HepG2 (cell line): ENCODE measurements at regions not wholly inside any gene's neighbourhood (a gene's known extent, or its start where the extent isn't known, plus 50 kb on each side); places are given as distances from the start of the nearest gene placed in this dataset.

ENCODE experiments used
- ATAC-seq: fragments of 200-7000 bp; cut with Tn5 transposase; 3 replicates; pipeline ENCODE4 v1.9.1; 2020; ENCODE audit warnings: mild to moderate bottlenecking, moderate library complexity
- BruUV-seq: library from RNA; stranded (reverse); fragments of 400-500 nt; replicated peaks from 2 replicates; lab custom pipeline; 2021; lab: Mats Ljungman, UMichigan
- CTCF ChIA-PET: fragments of 300-600 bp; formaldehyde crosslinking; extraction: SDS; loops from one replicate; lab custom pipeline; 2021; ENCODE audit warnings: low total read pairs, inconsistent platforms, low intra/inter-chr PET ratio; lab: Yijun Ruan, JAX
- POLR2A ChIA-PET: fragments of 350-600 bp; sonication (Branson Sonifier 250); formaldehyde crosslinking; loops from one replicate; lab custom pipeline; 2020; ENCODE audit warnings: antibody characterized with exemption, inconsistent platforms; lab: Yijun Ruan, JAX
- DNase-seq: peaks from one replicate; pipeline ENCODE4 v3.0.0-alpha.2; 2015; ENCODE audit warnings: low spot score
- FAIRE-seq: peaks from 3 replicates; lab custom pipeline; 2011; peaks lifted over from hg19 to GRCh38; lab: Jason Lieb, UNC
- H2AFZ ChIP-seq: one replicate; pipeline ENCODE4 v1.6.1; 2011; ENCODE audit warnings: low read length, inconsistent platforms
- H3K27ac ChIP-seq: fragments of 300-600 bp; 3 replicates; pipeline ENCODE4 v1.8.0; 2011; ENCODE audit warnings: mixed run types, mild to moderate bottlenecking, mixed read lengths, low read length, inconsistent platforms; ENCODE audit not compliant: insufficient read depth; ENCODE audit errors: extremely low read length
- H3K27me3 ChIP-seq, 2 experiments: fragments of 200-600 bp in 1 of 2; 2 replicates in 1 of 2; 3 replicates in 1 of 2; pipeline versions ENCODE4 v1.6.0 to v1.8.0; 2011; ENCODE audit warnings: low read length in 2 of 2, mild to moderate bottlenecking in 2 of 2, moderate library complexity in 2 of 2, inconsistent platforms in 1 of 2; ENCODE audit not compliant: insufficient read depth in 2 of 2, control insufficient read depth in 1 of 2
- H3K36me3 ChIP-seq, 2 experiments: fragments of 200-600 bp in 1 of 2; replicated peaks in 1 of 2; 2 replicates in 1 of 2; 3 replicates in 1 of 2; pipeline versions ENCODE4 v1.5.1 to v1.8.0; 2011; ENCODE audit warnings: low read length in 2 of 2, inconsistent platforms in 1 of 2; ENCODE audit not compliant: insufficient read depth in 2 of 2, control insufficient read depth in 1 of 2
- H3K4me1 ChIP-seq: 2 replicates; pipeline ENCODE4 v1.5.1; 2012; ENCODE audit warnings: low read length, inconsistent platforms; ENCODE audit not compliant: insufficient read depth
- H3K4me2 ChIP-seq: 2 replicates; pipeline ENCODE4 v1.6.0; 2011; ENCODE audit warnings: low read depth, low read length, inconsistent platforms
- H3K4me3 ChIP-seq, 3 experiments: fragments of 200-600 bp in 1 of 3; sonication (generic), shearing (Covaris generic) in 1 of 3; replicated peaks in 1 of 3; 2 replicates each; pipeline ENCODE4 v1.5.1; 2011 to 2016; ENCODE audit warnings: low read length in 3 of 3, inconsistent platforms in 2 of 3, low read depth in 2 of 3, mild to moderate bottlenecking in 2 of 3, control low read depth in 1 of 3, mixed read lengths in 1 of 3; ENCODE audit not compliant: insufficient read depth in 1 of 3
- H3K79me2 ChIP-seq: one replicate; pipeline ENCODE4 v1.6.1; 2011; ENCODE audit warnings: low read length, inconsistent platforms; ENCODE audit not compliant: insufficient read depth
- H3K9ac ChIP-seq: 2 replicates; pipeline ENCODE4 v1.6.0; 2011; ENCODE audit warnings: mild to moderate bottlenecking, low read depth, low read length, inconsistent platforms; ENCODE audit not compliant: insufficient read depth
- H3K9me3 ChIP-seq: 2 replicates; pipeline ENCODE4 v1.5.1; 2012; ENCODE audit warnings: mild to moderate bottlenecking, low read length
- H4K20me1 ChIP-seq: 2 replicates; pipeline ENCODE4 v1.6.0; 2011; ENCODE audit warnings: inconsistent platforms, mild to moderate bottlenecking, low read length, moderate library complexity; ENCODE audit not compliant: insufficient read depth
- MYNN ChIP-seq: sonication (generic); formaldehyde crosslinking; IDR thresholded peaks from 2 replicates; pipeline ENCODE4 v1.4.0; 2020; ENCODE audit warnings: mild to moderate bottlenecking, low read depth, missing genetic modification reagents
- RARG ChIP-seq: sonication (generic); formaldehyde crosslinking; IDR thresholded peaks from 2 replicates; pipeline ENCODE4 v1.4.0; 2020; ENCODE audit warnings: low read depth, mild to moderate bottlenecking, missing genetic modification reagents
- ZNF468 ChIP-seq: sonication (generic); formaldehyde crosslinking; IDR thresholded peaks from 2 replicates; pipeline ENCODE4 v1.8.0; 2022; ENCODE audit warnings: mild to moderate bottlenecking, moderate library complexity, missing genetic modification reagents
- WGBS: methylation state at CpG from one replicate; pipeline ENCODE4 v1.1.6; 2017; ENCODE audit warnings: low lambda C conversion rate; 5-methylcytosine and 5-hydroxymethylcytosine counted together
- in situ Hi-C: cut with HindIII; loops from 2 replicates; pipeline ENCODE4 v1.10.0; 2017; ENCODE audit warnings: low pct_unique_long_range_greater_than_20kb; ENCODE audit not compliant: extremely low pct_ligation_motif_present
- intact Hi-C: fragments of 100-400 bp; cut with micrococcal nuclease; formaldehyde crosslinking; loops from one replicate; pipeline ENCODE4 v1.10.0; 2022; ENCODE audit not compliant: unreplicated experiment
- TF ChIP-seq, protein P1 (sequence below), 2 experiments: IDR thresholded peaks; 2 replicates each; pipeline ENCODE4 v1.6.1; 2011 to 2012; ENCODE audit warnings: low read length in 2 of 2, borderline replicate concordance in 1 of 2, low read depth in 1 of 2, mild to moderate bottlenecking in 1 of 2, moderate library complexity in 1 of 2
- TF ChIP-seq, protein P2 (sequence below), 2 experiments: sonication (generic) in 1 of 2; formaldehyde crosslinking in 1 of 2; IDR thresholded peaks; 2 replicates each; pipeline versions ENCODE4 v1.4.0 to v1.6.1; 2016 to 2020; ENCODE audit warnings: borderline replicate concordance in 1 of 2, low read depth in 1 of 2, mild to moderate bottlenecking in 1 of 2, missing genetic modification reagents in 1 of 2

DNA sequence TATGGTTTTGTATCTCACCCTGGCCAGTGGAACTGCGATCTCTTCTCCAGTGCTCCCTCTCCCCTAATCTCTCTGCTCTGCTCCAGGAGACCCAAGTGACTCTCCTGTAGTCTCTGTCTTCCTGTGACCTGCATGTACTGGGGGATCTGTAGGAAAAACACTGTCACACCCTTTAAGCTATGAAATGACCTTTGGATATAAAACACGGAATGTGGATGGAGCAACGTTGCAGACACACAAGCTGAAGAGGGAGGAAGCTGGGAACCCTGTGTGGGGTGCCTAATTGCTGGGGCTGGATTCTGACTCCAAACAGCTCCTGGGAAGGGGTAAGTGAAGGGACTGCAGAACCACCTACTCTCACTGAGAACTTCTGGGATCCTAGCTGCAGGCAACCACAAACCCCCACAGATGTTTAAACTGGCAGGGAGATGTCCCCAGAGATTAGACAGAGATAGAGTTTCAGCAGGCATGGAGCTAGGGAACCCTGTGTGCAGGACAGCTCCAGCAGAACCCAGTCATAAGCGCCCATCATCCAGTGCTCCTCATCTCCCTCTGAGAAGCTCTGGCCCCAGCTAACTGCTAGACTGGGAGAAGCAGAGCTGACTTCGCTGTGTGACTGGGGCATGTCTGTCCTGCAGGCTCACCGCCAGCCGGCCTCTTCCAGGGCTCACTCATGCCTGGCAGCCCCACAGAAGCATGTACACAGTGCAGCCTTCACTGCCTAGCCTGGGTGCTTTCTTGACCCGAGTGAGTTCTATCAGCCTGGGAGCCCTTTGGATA is 482.7 kb upstream of the SETBP1 start:
- Histone ChIP-seq H3K27ac (no peak overlapping the region), H3K9ac (no peak overlapping the region), H2AFZ (no peak overlapping the region), H3K4me2 (no peak overlapping the region), H3K27me3 (no peaks in the 10 kb centered on the region)
- WGBS: 13% methylated on average over 3 of the region's 8 CpGs
- intact Hi-C loops: no loop called here
- TF ChIP-seq, protein P1, sequence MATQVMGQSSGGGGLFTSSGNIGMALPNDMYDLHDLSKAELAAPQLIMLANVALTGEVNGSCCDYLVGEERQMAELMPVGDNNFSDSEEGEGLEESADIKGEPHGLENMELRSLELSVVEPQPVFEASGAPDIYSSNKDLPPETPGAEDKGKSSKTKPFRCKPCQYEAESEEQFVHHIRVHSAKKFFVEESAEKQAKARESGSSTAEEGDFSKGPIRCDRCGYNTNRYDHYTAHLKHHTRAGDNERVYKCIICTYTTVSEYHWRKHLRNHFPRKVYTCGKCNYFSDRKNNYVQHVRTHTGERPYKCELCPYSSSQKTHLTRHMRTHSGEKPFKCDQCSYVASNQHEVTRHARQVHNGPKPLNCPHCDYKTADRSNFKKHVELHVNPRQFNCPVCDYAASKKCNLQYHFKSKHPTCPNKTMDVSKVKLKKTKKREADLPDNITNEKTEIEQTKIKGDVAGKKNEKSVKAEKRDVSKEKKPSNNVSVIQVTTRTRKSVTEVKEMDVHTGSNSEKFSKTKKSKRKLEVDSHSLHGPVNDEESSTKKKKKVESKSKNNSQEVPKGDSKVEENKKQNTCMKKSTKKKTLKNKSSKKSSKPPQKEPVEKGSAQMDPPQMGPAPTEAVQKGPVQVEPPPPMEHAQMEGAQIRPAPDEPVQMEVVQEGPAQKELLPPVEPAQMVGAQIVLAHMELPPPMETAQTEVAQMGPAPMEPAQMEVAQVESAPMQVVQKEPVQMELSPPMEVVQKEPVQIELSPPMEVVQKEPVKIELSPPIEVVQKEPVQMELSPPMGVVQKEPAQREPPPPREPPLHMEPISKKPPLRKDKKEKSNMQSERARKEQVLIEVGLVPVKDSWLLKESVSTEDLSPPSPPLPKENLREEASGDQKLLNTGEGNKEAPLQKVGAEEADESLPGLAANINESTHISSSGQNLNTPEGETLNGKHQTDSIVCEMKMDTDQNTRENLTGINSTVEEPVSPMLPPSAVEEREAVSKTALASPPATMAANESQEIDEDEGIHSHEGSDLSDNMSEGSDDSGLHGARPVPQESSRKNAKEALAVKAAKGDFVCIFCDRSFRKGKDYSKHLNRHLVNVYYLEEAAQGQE (IDR thresholded peaks at IDR 0.05; ENCODE audit: borderline replicate concordance in 1 of 2, low read depth in 1 of 2, low read length in 2 of 2): no peak
- TF ChIP-seq, protein P2, sequence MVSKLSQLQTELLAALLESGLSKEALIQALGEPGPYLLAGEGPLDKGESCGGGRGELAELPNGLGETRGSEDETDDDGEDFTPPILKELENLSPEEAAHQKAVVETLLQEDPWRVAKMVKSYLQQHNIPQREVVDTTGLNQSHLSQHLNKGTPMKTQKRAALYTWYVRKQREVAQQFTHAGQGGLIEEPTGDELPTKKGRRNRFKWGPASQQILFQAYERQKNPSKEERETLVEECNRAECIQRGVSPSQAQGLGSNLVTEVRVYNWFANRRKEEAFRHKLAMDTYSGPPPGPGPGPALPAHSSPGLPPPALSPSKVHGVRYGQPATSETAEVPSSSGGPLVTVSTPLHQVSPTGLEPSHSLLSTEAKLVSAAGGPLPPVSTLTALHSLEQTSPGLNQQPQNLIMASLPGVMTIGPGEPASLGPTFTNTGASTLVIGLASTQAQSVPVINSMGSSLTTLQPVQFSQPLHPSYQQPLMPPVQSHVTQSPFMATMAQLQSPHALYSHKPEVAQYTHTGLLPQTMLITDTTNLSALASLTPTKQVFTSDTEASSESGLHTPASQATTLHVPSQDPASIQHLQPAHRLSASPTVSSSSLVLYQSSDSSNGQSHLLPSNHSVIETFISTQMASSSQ (IDR thresholded peaks at IDR 0.05; ENCODE audit: low read depth): no peak
- TF ChIP-seq, protein P2 (CRISPR knock-in tag; IDR thresholded peaks at IDR 0.05; ENCODE audit: borderline replicate concordance): no peak
- TF ChIP-seq RARG (CRISPR knock-in tag) (no peak), MYNN (no peak), ZNF468 (no peak)
- TF ChIP-seq, all 625 proteins: peak for 0
- in situ Hi-C loops: no loop called here
- CTCF ChIA-PET: no interaction called here
- H3K9me3 ChIP-seq: peaks cover 65% of the 10 kb centered on the region
- H3K36me3 ChIP-seq: no peaks in the 10 kb centered on the region
- no peaks in the 10 kb centered on the region for H4K20me1 ChIP-seq
- no peak for DNase-seq
- no peaks in the 10 kb centered on the region for H3K4me1 ChIP-seq
- no TSS peak for BruUV-seq
- no peak for ATAC-seq
- H3K79me2 ChIP-seq: no peaks in the 10 kb centered on the region
- no peak overlapping the region for H3K4me3 ChIP-seq
- POLR2A ChIA-PET: no interaction called here
- no peak for FAIRE-seq
